SK-N-SH (cell line): ENCODE measurements at regions not wholly inside any gene's neighbourhood (a gene's known extent, or its start where the extent isn't known, plus 50 kb on each side); places are given as distances from the start of the nearest gene placed in this dataset.
A peak's percentile ranks its signal among the peaks of the same experiment; 100 is the strongest.

Experiments
- CTCF ChIA-PET: fragments of 300-600, 350-600 bp; formaldehyde crosslinking; extraction: SDS; loops from one replicate; lab custom pipeline; 2021; lab: Yijun Ruan, JAX
- POLR2A ChIA-PET: fragments of 350-600 bp; sonication (Branson Sonifier 250); formaldehyde crosslinking; extraction: SDS; loops from one replicate; lab custom pipeline; 2020; ENCODE audit warnings: antibody characterized with exemption, inconsistent platforms; lab: Yijun Ruan, JAX
- DNase-seq: peaks from one replicate; pipeline ENCODE4 v3.0.0; 2012
- H2AFZ ChIP-seq: fragments of 200-600 bp; sonication (generic); 2 replicates; pipeline ENCODE4 v1.8.1; 2016; ENCODE audit warnings: antibody characterized with exemption, mild to moderate bottlenecking, low read depth
- H3F3A ChIP-seq: fragments of 200-600 bp; sonication (generic); replicated peaks from 2 replicates; pipeline ENCODE3; 2016; ENCODE audit warnings: antibody characterized with exemption, mild to moderate bottlenecking; ENCODE audit not compliant: insufficient read depth
- H3K27ac ChIP-seq, 2 experiments: fragments of 200-500 bp in 1 of 2; fragments of 200-600 bp in 1 of 2; sonication (Bioruptor generic) in 1 of 2; sonication (generic), shearing (Covaris generic) in 1 of 2; 2 replicates each; pipeline versions ENCODE4 v1.5.1 to v1.6.1; 2014 to 2016; ENCODE audit warnings: low read depth in 2 of 2, inconsistent platforms in 1 of 2, low read length in 1 of 2, mild to moderate bottlenecking in 1 of 2, mixed read lengths in 1 of 2
- H3K27me3 ChIP-seq: fragments of 200-600 bp; sonication (generic), shearing (Covaris generic); 2 replicates; pipeline ENCODE4 v1.6.1; 2016; ENCODE audit warnings: mixed run types; ENCODE audit not compliant: insufficient read depth
- H3K36me3 ChIP-seq, 2 experiments: fragments of 200-500 bp in 1 of 2; fragments of 200-600 bp in 1 of 2; sonication (Bioruptor generic) in 1 of 2; sonication (generic) in 1 of 2; replicated peaks in 1 of 2; 2 replicates each; pipeline versions ENCODE3 to v1.5.1; 2014 to 2016; ENCODE audit warnings: low read length in 1 of 2, mild to moderate bottlenecking in 1 of 2; ENCODE audit not compliant: insufficient read depth in 2 of 2, control insufficient read depth in 1 of 2
- H3K4me1 ChIP-seq, 2 experiments: fragments of 200-500 bp in 1 of 2; fragments of 200-600 bp in 1 of 2; sonication (Bioruptor generic) in 1 of 2; sonication (generic), shearing (Covaris generic) in 1 of 2; 2 replicates each; pipeline versions ENCODE4 v1.5.1 to v1.6.1; 2014 to 2016; ENCODE audit warnings: low read depth in 1 of 2, low read length in 1 of 2, mixed run types in 1 of 2; ENCODE audit not compliant: insufficient read depth in 2 of 2, control insufficient read depth in 1 of 2
- H3K4me2 ChIP-seq: fragments of 200-600 bp; sonication (generic), shearing (Covaris generic); 2 replicates; pipeline ENCODE4 v1.6.1; 2017; ENCODE audit warnings: mixed run types
- H3K4me3 ChIP-seq, 2 experiments: fragments of 200-500 bp in 1 of 2; fragments of 200-600 bp in 1 of 2; sonication (Bioruptor generic) in 1 of 2; sonication (generic), shearing (Covaris generic) in 1 of 2; 2 replicates each; pipeline versions ENCODE4 v1.5.1 to v1.8.1; 2014 to 2016; ENCODE audit warnings: low read depth in 2 of 2, inconsistent platforms in 1 of 2, low read length in 1 of 2, mild to moderate bottlenecking in 1 of 2, mixed read lengths in 1 of 2, moderate library complexity in 1 of 2
- H3K79me2 ChIP-seq: fragments of 200-600 bp; sonication (generic); 2 replicates; pipeline ENCODE4 v1.8.1; 2017; ENCODE audit warnings: mild to moderate bottlenecking; ENCODE audit not compliant: insufficient read depth
- H3K9ac ChIP-seq: fragments of 200-600 bp; sonication (generic); 2 replicates; pipeline ENCODE4 v1.6.1; 2017; ENCODE audit warnings: mixed run types
- H3K9me2 ChIP-seq: fragments of 200-600 bp; sonication (generic); 2 replicates; pipeline ENCODE4 v1.6.1; 2017; ENCODE audit warnings: mixed run types
- H3K9me3 ChIP-seq: fragments of 200-600 bp; sonication (generic); 2 replicates; pipeline ENCODE4 v1.6.1; 2017; ENCODE audit warnings: mixed run types, mild to moderate bottlenecking, moderate library complexity
- H4K20me1 ChIP-seq: fragments of 200-600 bp; sonication (generic); 2 replicates; pipeline ENCODE4 v1.6.1; 2017; ENCODE audit warnings: mild to moderate bottlenecking, mixed run types; ENCODE audit not compliant: insufficient read depth
- EP300 ChIP-seq, 2 experiments: IDR thresholded peaks; 2 replicates each; pipeline versions ENCODE4 v1.4.0 to v1.6.1; 2012; ENCODE audit warnings: borderline replicate concordance in 1 of 2, low read depth in 1 of 2, low read length in 1 of 2
- GABPA ChIP-seq: IDR thresholded peaks from 2 replicates; pipeline ENCODE4 v1.4.0; 2012; ENCODE audit warnings: low read depth, mild to moderate bottlenecking
- MAX ChIP-seq: IDR thresholded peaks from 2 replicates; pipeline ENCODE4 v1.4.0; 2012; ENCODE audit warnings: low read depth
- POLR2AphosphoS5 ChIP-seq: IDR thresholded peaks from 2 replicates; pipeline ENCODE4 v1.6.1; 2012; ENCODE audit warnings: low read depth, low read length
- REST ChIP-seq: IDR thresholded peaks from 2 replicates; pipeline ENCODE4 v1.6.1; 2012; ENCODE audit warnings: mild to moderate bottlenecking, low read depth, low read length, moderate library complexity
- RXRA ChIP-seq: IDR thresholded peaks from 2 replicates; pipeline ENCODE4 v1.4.0; 2012; ENCODE audit warnings: low read depth, mild to moderate bottlenecking, borderline replicate concordance
- TAF1 ChIP-seq: IDR thresholded peaks from 2 replicates; pipeline ENCODE4 v1.6.1; 2012; ENCODE audit warnings: low read depth, mild to moderate bottlenecking, low read length, moderate library complexity, borderline replicate concordance
- TCF12 ChIP-seq: IDR thresholded peaks from 2 replicates; pipeline ENCODE4 v1.4.0; 2012
- WGBS: methylation state at CpG from one replicate; pipeline ENCODE4 v1.1.6; 2017; ENCODE audit warnings: low lambda C conversion rate; 5-methylcytosine and 5-hydroxymethylcytosine counted together
- TF ChIP-seq, protein P1 (sequence below): IDR thresholded peaks from 2 replicates; pipeline ENCODE4 v1.4.0; 2012; ENCODE audit warnings: low read depth, borderline replicate concordance
- TF ChIP-seq, protein P2 (sequence below): fragments of 150-350 bp; IDR thresholded peaks from 2 replicates; pipeline ENCODE4 v1.6.1; 2016; ENCODE audit warnings: mild to moderate bottlenecking, low read depth, low read length

DNA sequence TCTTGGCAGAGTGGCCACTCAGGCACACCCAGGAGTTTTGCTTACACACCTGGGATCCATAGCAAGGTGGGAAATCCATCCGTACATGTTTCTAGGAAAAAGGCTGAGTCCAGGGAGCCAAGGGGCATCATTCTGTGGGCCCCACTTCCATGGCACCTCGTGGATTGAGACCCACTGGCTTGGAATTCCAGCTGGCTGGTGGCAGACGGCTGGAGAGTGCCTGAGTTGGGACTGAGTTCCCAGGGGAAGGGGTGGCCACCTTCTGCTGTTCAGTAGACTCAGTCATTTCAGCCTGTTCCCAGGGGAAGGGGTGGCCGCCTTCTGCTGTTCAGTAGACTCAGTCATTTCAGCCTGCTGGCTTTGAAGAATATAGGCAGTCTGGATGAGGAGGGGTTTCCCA lies 366.0 kb upstream of the GRIA3 start (continued):
- TF ChIP-seq, protein P1, sequence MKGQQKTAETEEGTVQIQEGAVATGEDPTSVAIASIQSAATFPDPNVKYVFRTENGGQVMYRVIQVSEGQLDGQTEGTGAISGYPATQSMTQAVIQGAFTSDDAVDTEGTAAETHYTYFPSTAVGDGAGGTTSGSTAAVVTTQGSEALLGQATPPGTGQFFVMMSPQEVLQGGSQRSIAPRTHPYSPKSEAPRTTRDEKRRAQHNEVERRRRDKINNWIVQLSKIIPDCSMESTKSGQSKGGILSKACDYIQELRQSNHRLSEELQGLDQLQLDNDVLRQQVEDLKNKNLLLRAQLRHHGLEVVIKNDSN: no peak
- TF ChIP-seq TCF12: no peak
- TF ChIP-seq REST: no peak
- no peak for TF ChIP-seq RXRA
- TF ChIP-seq MAX: no peak
- TF ChIP-seq TAF1: no peak
- no peak for TF ChIP-seq POLR2AphosphoS5
- TF ChIP-seq EP300 (IDR thresholded peaks at IDR 0.05; ENCODE audit: borderline replicate concordance in 1 of 2, low read depth in 1 of 2, low read length in 1 of 2): no peak
- TF ChIP-seq, all 33 proteins: peak for 0

- H3K9ac ChIP-seq: no peak overlapping the region
- no peaks in the 10 kb centered on the region; a peak in 1 of 4 replicates for H3K4me1 ChIP-seq
- H3K9me2 ChIP-seq: no peaks in the 10 kb centered on the region
- no peak overlapping the region for H2AFZ ChIP-seq
- H3K4me2 ChIP-seq: no peak overlapping the region
- peak; percentile 6 for DNase-seq
- H3K79me2 ChIP-seq: no peaks in the 10 kb centered on the region
- no peak overlapping the region for H3K4me3 ChIP-seq
- WGBS: 11% methylated on average over 6 of the region's 6 CpGs
- H3K27me3 ChIP-seq: no peaks in the 10 kb centered on the region
- H4K20me1 ChIP-seq: no peaks in the 10 kb centered on the region
- ChIA-PET CTCF (no interaction called here), POLR2A (no interaction called here)
- H3F3A ChIP-seq: no peaks in the 10 kb centered on the region
- H3K36me3 ChIP-seq: no peaks in the 10 kb centered on the region
- peak in 1 of 2 experiments; percentile 7; a peak in 1 of 4 replicates for TF ChIP-seq EP300 (IDR thresholded peaks at IDR 0.05; ENCODE audit: borderline replicate concordance in 1 of 2, low read depth in 1 of 2, low read length in 1 of 2)
- TF ChIP-seq GABPA: no peak
- TF ChIP-seq, protein P2, sequence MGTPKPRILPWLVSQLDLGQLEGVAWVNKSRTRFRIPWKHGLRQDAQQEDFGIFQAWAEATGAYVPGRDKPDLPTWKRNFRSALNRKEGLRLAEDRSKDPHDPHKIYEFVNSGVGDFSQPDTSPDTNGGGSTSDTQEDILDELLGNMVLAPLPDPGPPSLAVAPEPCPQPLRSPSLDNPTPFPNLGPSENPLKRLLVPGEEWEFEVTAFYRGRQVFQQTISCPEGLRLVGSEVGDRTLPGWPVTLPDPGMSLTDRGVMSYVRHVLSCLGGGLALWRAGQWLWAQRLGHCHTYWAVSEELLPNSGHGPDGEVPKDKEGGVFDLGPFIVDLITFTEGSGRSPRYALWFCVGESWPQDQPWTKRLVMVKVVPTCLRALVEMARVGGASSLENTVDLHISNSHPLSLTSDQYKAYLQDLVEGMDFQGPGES: no peak
- H3K9me3 ChIP-seq: no peaks in the 10 kb centered on the region
- H3K27ac ChIP-seq: peak overlapping the region in 1 of 2 experiments; percentile 72; a peak in 1 of 4 replicates
These were observed 350.8 kb upstream of the GRIA3 start for GRCh38 chrX:122833230-122833629.
